ENCODE measurements at regions not wholly inside any gene's neighbourhood (a gene's known extent, or its start where the extent isn't known, plus 50 kb on each side); places are given as distances from the start of the nearest gene placed in this dataset.
"Not testable (repeated sequence)": the region's sequence is repeated elsewhere in the genome, so short reads cannot be mapped to it uniquely, and the experiment has no call there.

GRCh38 chr2:111488451-111488850 is 367.7 kb downstream of the BCL2L11 start:
- H3K9me3 ChIP-seq (ENCODE audit: low read length); H3K36me3 ChIP-seq (ENCODE audit: insufficient read depth, low read length); H3K27ac ChIP-seq (ENCODE audit: low read depth, low read length, poor library complexity, severe bottlenecking); POLR2A ChIA-PET; CTCF ChIA-PET (ENCODE audit: unreplicated experiment); H3K79me2 ChIP-seq (ENCODE audit: insufficient read depth, low read depth, low read length); DNase-seq (ENCODE audit: low spot score); intact Hi-C loops (cut with micrococcal nuclease; ENCODE audit: unreplicated experiment); H4K20me1 ChIP-seq (ENCODE audit: insufficient read depth, low read length); H3K4me3 ChIP-seq (ENCODE audit: low read depth, low read length, poor library complexity, severe bottlenecking); H2AFZ ChIP-seq (ENCODE audit: low read length); H3K9me2 ChIP-seq (ENCODE audit: insufficient read depth, low read length); H3K4me2 ChIP-seq (ENCODE audit: low read length); BruUV-seq (replicated peaks); H3K4me1 ChIP-seq (ENCODE audit: insufficient read depth, low read length, poor library complexity, severe bottlenecking): not testable (repeated sequence)

DNA sequence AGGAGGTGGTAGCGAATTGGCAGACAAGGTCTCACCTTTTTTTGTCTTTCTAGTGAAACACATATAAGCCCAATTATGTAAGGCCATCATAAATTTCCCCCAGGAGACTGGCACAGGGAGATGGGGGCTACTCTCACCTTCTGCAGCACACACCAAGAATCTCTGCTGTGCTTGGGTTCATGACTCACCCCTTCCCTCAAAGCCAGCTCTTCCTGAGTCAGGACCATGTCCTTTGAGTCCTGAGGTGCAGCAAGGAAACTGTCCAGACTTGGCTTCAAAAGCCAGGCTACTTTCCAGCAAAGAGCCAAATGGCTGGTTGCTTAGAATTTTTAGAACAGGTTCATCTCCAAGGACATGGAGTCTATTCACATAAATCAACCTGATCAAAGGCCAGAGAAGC is 368.7 kb downstream of the BCL2L11 start:
- H3K4me3 ChIP-seq (ENCODE audit: low read depth, low read length, poor library complexity, severe bottlenecking); POLR2A ChIA-PET; DNase-seq (ENCODE audit: low spot score); H3K9me3 ChIP-seq (ENCODE audit: low read length); CTCF ChIA-PET (ENCODE audit: unreplicated experiment); H3K27ac ChIP-seq (ENCODE audit: low read depth, low read length, poor library complexity, severe bottlenecking); H3K4me1 ChIP-seq (ENCODE audit: insufficient read depth, low read length, poor library complexity, severe bottlenecking); intact Hi-C loops (cut with micrococcal nuclease; ENCODE audit: unreplicated experiment); H3K79me2 ChIP-seq (ENCODE audit: insufficient read depth, low read depth, low read length); BruUV-seq (replicated peaks); H2AFZ ChIP-seq (ENCODE audit: low read length); H3K36me3 ChIP-seq (ENCODE audit: insufficient read depth, low read length); H4K20me1 ChIP-seq (ENCODE audit: insufficient read depth, low read length); H3K9me2 ChIP-seq (ENCODE audit: insufficient read depth, low read length); H3K4me2 ChIP-seq (ENCODE audit: low read length): not testable (repeated sequence)

DNA sequence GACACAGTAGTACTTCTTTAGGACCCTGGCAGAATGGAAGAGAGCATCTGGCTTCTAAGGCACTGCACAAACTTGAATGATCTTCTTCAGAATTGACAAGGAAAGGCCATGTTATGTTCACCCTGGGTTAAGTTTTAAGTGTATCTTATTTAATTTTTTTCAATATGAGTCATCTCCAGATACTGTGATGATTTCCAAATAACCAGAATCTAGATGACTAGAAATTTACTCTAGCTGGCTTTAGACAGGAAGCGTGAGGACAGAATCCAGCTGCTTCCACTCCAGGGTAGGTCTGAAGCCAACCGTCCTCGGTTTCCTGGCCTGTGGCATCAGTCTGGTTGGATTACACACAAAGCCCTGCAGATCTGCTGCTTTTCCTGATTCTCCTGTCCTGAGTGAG is 370.5 kb downstream of the BCL2L11 start:
- intact Hi-C loops (cut with micrococcal nuclease; ENCODE audit: unreplicated experiment); CTCF ChIA-PET (ENCODE audit: unreplicated experiment); H3K4me3 ChIP-seq (ENCODE audit: low read depth, low read length, poor library complexity, severe bottlenecking); H3K27ac ChIP-seq (ENCODE audit: low read depth, low read length, poor library complexity, severe bottlenecking); BruUV-seq (replicated peaks); H3K79me2 ChIP-seq (ENCODE audit: insufficient read depth, low read depth, low read length); H3K9me2 ChIP-seq (ENCODE audit: insufficient read depth, low read length); H3K9me3 ChIP-seq (ENCODE audit: low read length); POLR2A ChIA-PET; H4K20me1 ChIP-seq (ENCODE audit: insufficient read depth, low read length); H3K4me2 ChIP-seq (ENCODE audit: low read length); H3K4me1 ChIP-seq (ENCODE audit: insufficient read depth, low read length, poor library complexity, severe bottlenecking); DNase-seq (ENCODE audit: low spot score); H3K36me3 ChIP-seq (ENCODE audit: insufficient read depth, low read length); H2AFZ ChIP-seq (ENCODE audit: low read length): not testable (repeated sequence)

DNA sequence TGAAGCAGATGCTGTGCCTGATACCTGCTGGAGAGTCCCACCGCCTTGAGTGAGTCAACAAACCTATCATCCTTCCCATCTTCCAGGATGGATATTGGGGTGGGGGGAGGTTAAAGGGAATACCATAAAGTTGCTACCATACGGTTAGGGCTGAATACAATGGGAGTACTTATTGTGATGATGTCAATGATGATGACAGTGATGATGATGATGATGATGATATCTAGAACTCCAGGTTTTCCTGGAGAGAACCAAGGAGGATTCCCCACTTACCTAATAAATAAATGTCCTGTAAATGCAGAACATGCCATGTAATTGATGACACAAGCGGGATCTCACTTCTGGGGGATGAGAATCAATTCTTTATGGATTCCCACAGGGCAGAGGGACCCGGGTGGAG is 370.9 kb downstream of the BCL2L11 start:
- H4K20me1 ChIP-seq (ENCODE audit: insufficient read depth, low read length); H3K9me3 ChIP-seq (ENCODE audit: low read length); H3K4me2 ChIP-seq (ENCODE audit: low read length); POLR2A ChIA-PET; H2AFZ ChIP-seq (ENCODE audit: low read length); H3K79me2 ChIP-seq (ENCODE audit: insufficient read depth, low read depth, low read length); CTCF ChIA-PET (ENCODE audit: unreplicated experiment); H3K4me1 ChIP-seq (ENCODE audit: insufficient read depth, low read length, poor library complexity, severe bottlenecking); H3K36me3 ChIP-seq (ENCODE audit: insufficient read depth, low read length); H3K9me2 ChIP-seq (ENCODE audit: insufficient read depth, low read length); H3K4me3 ChIP-seq (ENCODE audit: low read depth, low read length, poor library complexity, severe bottlenecking); BruUV-seq (replicated peaks); DNase-seq (ENCODE audit: low spot score); intact Hi-C loops (cut with micrococcal nuclease; ENCODE audit: unreplicated experiment); H3K27ac ChIP-seq (ENCODE audit: low read depth, low read length, poor library complexity, severe bottlenecking): not testable (repeated sequence)

GRCh38 chr2:111492995-111493719 is 372.4 kb downstream of the BCL2L11 start:
- H3K4me3 ChIP-seq (ENCODE audit: low read depth, low read length, poor library complexity, severe bottlenecking); H2AFZ ChIP-seq (ENCODE audit: low read length); H3K9me2 ChIP-seq (ENCODE audit: insufficient read depth, low read length); H3K36me3 ChIP-seq (ENCODE audit: insufficient read depth, low read length); POLR2A ChIA-PET; H3K4me1 ChIP-seq (ENCODE audit: insufficient read depth, low read length, poor library complexity, severe bottlenecking); H3K79me2 ChIP-seq (ENCODE audit: insufficient read depth, low read depth, low read length); H3K27ac ChIP-seq (ENCODE audit: low read depth, low read length, poor library complexity, severe bottlenecking); intact Hi-C loops (cut with micrococcal nuclease; ENCODE audit: unreplicated experiment); DNase-seq (ENCODE audit: low spot score); CTCF ChIA-PET (ENCODE audit: unreplicated experiment); H3K9me3 ChIP-seq (ENCODE audit: low read length); BruUV-seq (replicated peaks); H4K20me1 ChIP-seq (ENCODE audit: insufficient read depth, low read length): not testable (repeated sequence)
- peak overlapping the region; percentile 32; the same call in 1 of the 2 replicates for H3K4me2 ChIP-seq (ENCODE audit: low read length)

GRCh38 chr2:111493720-111494078 is 373.0 kb downstream of the BCL2L11 start:
- BruUV-seq (replicated peaks); intact Hi-C loops (cut with micrococcal nuclease; ENCODE audit: unreplicated experiment); DNase-seq (ENCODE audit: low spot score): not testable (repeated sequence)

More at GRCh38 chr2:111493720-111494078, 373.0 kb downstream of the BCL2L11 start:
- H2AFZ ChIP-seq (ENCODE audit: low read length); H3K79me2 ChIP-seq (ENCODE audit: insufficient read depth, low read depth, low read length); H3K27ac ChIP-seq (ENCODE audit: low read depth, low read length, poor library complexity, severe bottlenecking); H3K9me2 ChIP-seq (ENCODE audit: insufficient read depth, low read length); H3K4me1 ChIP-seq (ENCODE audit: insufficient read depth, low read length, poor library complexity, severe bottlenecking); H3K9me3 ChIP-seq (ENCODE audit: low read length); H3K4me3 ChIP-seq (ENCODE audit: low read depth, low read length, poor library complexity, severe bottlenecking); CTCF ChIA-PET (ENCODE audit: unreplicated experiment); H4K20me1 ChIP-seq (ENCODE audit: insufficient read depth, low read length); POLR2A ChIA-PET; H3K36me3 ChIP-seq (ENCODE audit: insufficient read depth, low read length): not testable (repeated sequence)
- peak overlapping the region; percentile 32; the same call in 1 of the 2 replicates for H3K4me2 ChIP-seq (ENCODE audit: low read length)
